NCI-H460 (cell line): ENCODE measurements at regions not wholly inside any gene's neighbourhood (a gene's known extent, or its start where the extent isn't known, plus 50 kb on each side); places are given as distances from the start of the nearest gene placed in this dataset.
"Not testable (repeated sequence)": the region's sequence is repeated elsewhere in the genome, so short reads cannot be mapped to it uniquely, and the experiment has no call there.

Experiments
- DNase-seq: peaks from one replicate; pipeline ENCODE4 v3.0.0-alpha.2; 2016; ENCODE audit warnings: low read depth; ENCODE audit errors: extremely low read depth
- small RNA-seq, 2 experiments: library from RNA; depleted of rRNA; stranded (forward); fragments of <200 nt; gene quantifications; one replicate each; pipeline ENCODE3, GENCODE V24; 2014

GRCh38 chrX:80929251-80929650, 119.6 kb upstream of the BRWD3 start:
- DNase-seq, result no peak

- no peak for DNase-seq
These were observed 108.2 kb upstream of the BRWD3 start for GRCh38 chrX:80917919-80918318.

GRCh38 chrX:80912351-80912750, 102.7 kb upstream of the BRWD3 start:
- DNase-seq, result not testable (repeated sequence)

- DNase-seq, result no peak
These were observed 70.2 kb upstream of the BRWD3 start for GRCh38 chrX:80879916-80880315.

GRCh38 chrX:80879143-80879542, 69.5 kb upstream of the BRWD3 start:
- no peak for DNase-seq

GRCh38 chrX:80876877-80877276, 67.2 kb upstream of the BRWD3 start:
- peak; percentile 53 for DNase-seq

Small RNA genes in the stretch of these regions (small RNA-seq; reads per million reads assigned to genes)
- 0 reads per million in 2 experiments for gene RNU6-493P
